Naive thymus-derived CD4-positive, alpha-beta T cell (primary cell): ENCODE measurements at regions not wholly inside any gene's neighbourhood (a gene's known extent, or its start where the extent isn't known, plus 50 kb on each side); places are given as distances from the start of the nearest gene placed in this dataset.
A peak's percentile ranks its signal among the peaks of the same experiment; 100 is the strongest.

Experiments used
- ATAC-seq: fragments of 150-1000 bp; cut with Tn5 transposase; 2 replicates; pipeline ENCODE4 v1.10.0; 2021; ENCODE audit warnings: mild to moderate bottlenecking, moderate library complexity
- CTCF ChIA-PET: fragments of 350-600 bp; sonication (Branson Sonifier 250); formaldehyde crosslinking; loops from one replicate; lab custom pipeline; 2021; ENCODE audit warnings: antibody characterized with exemption; lab: Charles Lee
- POLR2A ChIA-PET: fragments of 350-600 bp; sonication (Branson Sonifier 250); formaldehyde crosslinking; loops from one replicate; lab custom pipeline; 2021; ENCODE audit warnings: antibody characterized with exemption, inconsistent platforms; lab: Charles Lee
- DNase-seq, 9 donors: peaks; one replicate each; pipeline versions ENCODE4 v3.0.0 to v3.0.0-alpha.2; 2020 to 2022; ENCODE audit warnings: mixed read lengths in 1 of 9
- H3K27ac ChIP-seq: one replicate; pipeline ENCODE4 v1.7.0; 2013; ENCODE audit warnings: mild to moderate bottlenecking, low read depth, low read length, moderate library complexity
- H3K27me3 ChIP-seq, 2 donors: one replicate each; pipeline ENCODE4 v1.7.0; 2013; ENCODE audit warnings: low read length in 2 of 2, mild to moderate bottlenecking in 2 of 2, moderate library complexity in 2 of 2; ENCODE audit not compliant: control insufficient read depth in 2 of 2, insufficient read depth in 2 of 2
- H3K36me3 ChIP-seq, 3 experiments: 1 replicate in 2 of 3; 2 replicates in 1 of 3; pipeline ENCODE4 v1.7.0; 2013; ENCODE audit warnings: low read length in 3 of 3, mild to moderate bottlenecking in 3 of 3, moderate library complexity in 1 of 3; ENCODE audit not compliant: insufficient read depth in 3 of 3, control insufficient read depth in 2 of 3
- H3K4me1 ChIP-seq, 2 donors: one replicate each; pipeline ENCODE4 v1.7.0; 2013; ENCODE audit warnings: low read length in 2 of 2, mild to moderate bottlenecking in 2 of 2, moderate library complexity in 1 of 2; ENCODE audit not compliant: control insufficient read depth in 2 of 2, insufficient read depth in 2 of 2
- H3K4me3 ChIP-seq: 2 replicates; pipeline ENCODE4 v1.7.0; 2013; ENCODE audit warnings: mild to moderate bottlenecking, low read length
- H3K9me3 ChIP-seq, 3 experiments: 1 replicate in 2 of 3; 2 replicates in 1 of 3; pipeline ENCODE4 v1.7.0; 2013; ENCODE audit warnings: low read length in 3 of 3; ENCODE audit not compliant: control insufficient read depth in 2 of 3
- H3K27ac Mint-ChIP-seq, 9 donors: one replicate each; pipeline ENCODE4 v1.8.0; 2020 to 2022; ENCODE audit warnings: mixed read lengths in 9 of 9, mild to moderate bottlenecking in 8 of 9, moderate library complexity in 5 of 9, inconsistent platforms in 2 of 9
- H3K27me3 Mint-ChIP-seq, 5 donors: one replicate each; pipeline ENCODE4 v1.8.0; 2021 to 2022; ENCODE audit warnings: mixed read lengths in 5 of 5, mild to moderate bottlenecking in 1 of 5
- H3K36me3 Mint-ChIP-seq, 5 donors: one replicate each; pipeline ENCODE4 v1.8.0; 2020 to 2022; ENCODE audit warnings: mixed read lengths in 5 of 5, mild to moderate bottlenecking in 3 of 5, inconsistent platforms in 1 of 5
- H3K4me1 Mint-ChIP-seq, 7 donors: one replicate each; pipeline ENCODE4 v1.8.0; 2020 to 2022; ENCODE audit warnings: mixed read lengths in 7 of 7, mild to moderate bottlenecking in 3 of 7, inconsistent platforms in 1 of 7
- H3K4me3 Mint-ChIP-seq, 10 donors: one replicate each; pipeline ENCODE4 v1.8.0; 2020 to 2022; ENCODE audit warnings: mild to moderate bottlenecking in 10 of 10, mixed read lengths in 10 of 10, moderate library complexity in 6 of 10, inconsistent platforms in 2 of 10
- H3K9me3 Mint-ChIP-seq, 11 donors: one replicate each; pipeline ENCODE4 v1.8.0; 2020 to 2022; ENCODE audit warnings: mixed read lengths in 11 of 11, mild to moderate bottlenecking in 4 of 11, inconsistent platforms in 1 of 11, moderate library complexity in 1 of 11
- intact Hi-C, 2 donors: fragments of 100-400 bp; cut with micrococcal nuclease; formaldehyde crosslinking; loops; one replicate each; pipeline ENCODE4 v1.15.1; 2023

GRCh38 chr12:124371970-124372555 is 77.2 kb downstream of the RFLNA start:
- H3K36me3 ChIP-seq = peaks cover 0 to 89% (median 3%) of the 10 kb centered on the region in 3 experiments
- no peak for ATAC-seq

GRCh38 chr12:124371366-124371765 is 76.5 kb downstream of the RFLNA start:
- DNase-seq = no peak
- no peak overlapping the region for H3K27ac ChIP-seq
- ChIA-PET CTCF (no interaction called here), POLR2A (no interaction called here)
- no peaks in the 10 kb centered on the region for H3K4me1 ChIP-seq
- peaks cover 0 to 3% (median 0%) of the 10 kb centered on the region in 7 donors for H3K4me1 Mint-ChIP-seq
- peaks cover 0 to 11% (median 0%) of the 10 kb centered on the region in 5 donors for H3K36me3 Mint-ChIP-seq
- no peaks in the 10 kb centered on the region for H3K9me3 ChIP-seq
- H3K27me3 Mint-ChIP-seq = no peaks in the 10 kb centered on the region
- no peak for ATAC-seq
- peaks cover 0 to 85% (median 3%) of the 10 kb centered on the region in 3 experiments for H3K36me3 ChIP-seq
- H3K9me3 Mint-ChIP-seq = no peaks in the 10 kb centered on the region
- no peaks in the 10 kb centered on the region for H3K27me3 ChIP-seq
- H3K4me3 ChIP-seq = no peak overlapping the region
- H3K27ac Mint-ChIP-seq = no peak overlapping the region
- intact Hi-C loops = no loop called here
- no peak overlapping the region for H3K4me3 Mint-ChIP-seq

More at GRCh38 chr12:124371970-124372555, 77.2 kb downstream of the RFLNA start:
- intact Hi-C loops = no loop called here
- Mint-ChIP-seq H3K9me3 (peaks cover 0 to 1% (median 0%) of the 10 kb centered on the region in 11 donors), H3K36me3 (peaks cover 0 to 12% (median 0%) of the 10 kb centered on the region in 5 donors), H3K27ac (no peak overlapping the region), H3K4me3 (no peak overlapping the region), H3K4me1 (peaks cover 0 to 3% (median 0%) of the 10 kb centered on the region in 7 donors), H3K27me3 (no peaks in the 10 kb centered on the region)
- Histone ChIP-seq H3K4me1 (no peaks in the 10 kb centered on the region), H3K27ac (no peak overlapping the region), H3K4me3 (no peak overlapping the region), H3K9me3 (no peaks in the 10 kb centered on the region), H3K27me3 (no peaks in the 10 kb centered on the region)
- CTCF ChIA-PET = no interaction called here
- no peak for DNase-seq
- POLR2A ChIA-PET = no interaction called here

GRCh38 chr12:124370851-124371250 is 76.0 kb downstream of the RFLNA start:
- no peaks in the 10 kb centered on the region for H3K9me3 ChIP-seq
- H3K4me3 ChIP-seq = no peak overlapping the region
- DNase-seq = no peak
- no peak for ATAC-seq
- Mint-ChIP-seq H3K9me3 (no peaks in the 10 kb centered on the region), H3K27me3 (no peaks in the 10 kb centered on the region), H3K36me3 (peaks cover 0 to 11% (median 0%) of the 10 kb centered on the region in 5 donors), H3K4me3 (no peak overlapping the region), H3K4me1 (peaks cover 0 to 3% (median 0%) of the 10 kb centered on the region in 7 donors), H3K27ac (no peak overlapping the region)
- H3K36me3 ChIP-seq = peaks cover 0 to 85% (median 3%) of the 10 kb centered on the region in 3 experiments
- H3K4me1 ChIP-seq = no peaks in the 10 kb centered on the region
- POLR2A ChIA-PET = no interaction called here
- no peaks in the 10 kb centered on the region for H3K27me3 ChIP-seq
- intact Hi-C loops = no loop called here
- H3K27ac ChIP-seq = no peak overlapping the region
- CTCF ChIA-PET = no interaction called here

- Histone ChIP-seq H3K27ac (no peak overlapping the region), H3K9me3 (no peaks in the 10 kb centered on the region), H3K4me1 (no peaks in the 10 kb centered on the region), H3K4me3 (no peak overlapping the region), H3K27me3 (no peaks in the 10 kb centered on the region), H3K36me3 (peaks cover 0 to 85% (median 3%) of the 10 kb centered on the region in 3 experiments)
- ATAC-seq (no peak), DNase-seq (no peak)
- no peak overlapping the region for H3K4me3 Mint-ChIP-seq
- ChIA-PET CTCF (no interaction called here), POLR2A (no interaction called here)
- no peaks in the 10 kb centered on the region for H3K9me3 Mint-ChIP-seq
- H3K27me3 Mint-ChIP-seq = no peaks in the 10 kb centered on the region
- H3K4me1 Mint-ChIP-seq = peaks cover 0 to 4% (median 0%) of the 10 kb centered on the region in 7 donors
- no peak overlapping the region for H3K27ac Mint-ChIP-seq
- intact Hi-C loops = no loop called here
- peaks cover 0 to 11% (median 0%) of the 10 kb centered on the region in 5 donors for H3K36me3 Mint-ChIP-seq
Observed at GRCh38 chr12:124370384-124370783, 75.5 kb downstream of the RFLNA start.

GRCh38 chr12:124369827-124370378 is 75.0 kb downstream of the RFLNA start:
- no peaks in the 10 kb centered on the region for H3K27me3 Mint-ChIP-seq
- no peaks in the 10 kb centered on the region for H3K27me3 ChIP-seq
- H3K4me1 ChIP-seq = no peaks in the 10 kb centered on the region
- H3K4me3 ChIP-seq = no peak overlapping the region
- DNase-seq = no peak
- intact Hi-C loops = no loop called here
- H3K27ac ChIP-seq = no peak overlapping the region
- no peak for ATAC-seq
- POLR2A ChIA-PET = no interaction called here
- no peaks in the 10 kb centered on the region for H3K9me3 ChIP-seq
- peaks cover 0 to 4% (median 0%) of the 10 kb centered on the region in 7 donors for H3K4me1 Mint-ChIP-seq
- peaks cover 0 to 80% (median 3%) of the 10 kb centered on the region in 3 experiments for H3K36me3 ChIP-seq
- CTCF ChIA-PET = interaction anchor here (0.6 to 0.7 kb wide), 2 partner anchors 27 to 57 kb away, joined by 3 to 13 read pairs; no protein-coding TSS in a partner anchor
- H3K36me3 Mint-ChIP-seq = peaks cover 0 to 11% (median 0%) of the 10 kb centered on the region in 5 donors
- H3K4me3 Mint-ChIP-seq = no peak overlapping the region
- no peaks in the 10 kb centered on the region for H3K9me3 Mint-ChIP-seq
- H3K27ac Mint-ChIP-seq = no peak overlapping the region

- CTCF ChIA-PET = interaction anchor here (0.6 to 0.7 kb wide), 2 partner anchors 26 to 57 kb away, joined by 3 to 13 read pairs; no protein-coding TSS in a partner anchor
- peak; percentile 25 for ATAC-seq
- peaks cover 0 to 4% (median 0%) of the 10 kb centered on the region in 7 donors for H3K4me1 Mint-ChIP-seq
Observed at GRCh38 chr12:124369055-124369826, 74.3 kb downstream of the RFLNA start.

More at GRCh38 chr12:124369055-124369826, 74.3 kb downstream of the RFLNA start:
- Histone ChIP-seq H3K4me3 (no peak overlapping the region), H3K27ac (no peak overlapping the region), H3K27me3 (no peaks in the 10 kb centered on the region), H3K36me3 (peaks cover 0 to 80% (median 3%) of the 10 kb centered on the region in 3 experiments), H3K4me1 (no peaks in the 10 kb centered on the region), H3K9me3 (no peaks in the 10 kb centered on the region)
- peak overlapping the region in 1 of 9 donors; percentile 24 for H3K27ac Mint-ChIP-seq
- no peak for DNase-seq
- no peaks in the 10 kb centered on the region for H3K27me3 Mint-ChIP-seq
- POLR2A ChIA-PET = no interaction called here
- H3K36me3 Mint-ChIP-seq = peaks cover 0 to 11% (median 0%) of the 10 kb centered on the region in 5 donors
- no peaks in the 10 kb centered on the region for H3K9me3 Mint-ChIP-seq
- intact Hi-C loops = no loop called here
- no peak overlapping the region for H3K4me3 Mint-ChIP-seq
